Lung (tissue), 11 donors: ENCODE measurements at regions not wholly inside any gene's neighbourhood (a gene's known extent, or its start where the extent isn't known, plus 50 kb on each side); places are given as distances from the start of the nearest gene placed in this dataset.
"Not testable (repeated sequence)": the region's sequence is repeated elsewhere in the genome, so short reads cannot be mapped to it uniquely, and the experiment has no call there.

Experiments
- ATAC-seq: fragments of 200-7000 bp; cut with Tn5 transposase; one replicate; pipeline ENCODE4 v1.9.1; 2020; ENCODE audit warnings: moderate number of reproducible peaks; ENCODE audit not compliant: insufficient read depth, low FRiP score
- DNase-seq, 3 donors: peaks; one replicate each; pipeline ENCODE4 v3.0.0-alpha.2; 2013 to 2017
- H3K27ac ChIP-seq, 2 donors: one replicate each; pipeline ENCODE4 v1.5.1; 2013; ENCODE audit warnings: mild to moderate bottlenecking in 2 of 2, moderate library complexity in 2 of 2, control low read depth in 1 of 2, inconsistent platforms in 1 of 2, low read depth in 1 of 2, low read length in 1 of 2
- H3K27me3 ChIP-seq, 3 donors: one replicate each; pipeline ENCODE4 v1.5.1; 2013; ENCODE audit warnings: low read length in 2 of 3; ENCODE audit not compliant: control insufficient read depth in 3 of 3, insufficient read depth in 3 of 3
- H3K36me3 ChIP-seq, 4 donors: one replicate each; pipeline ENCODE4 v1.5.1; 2013; ENCODE audit warnings: low read length in 4 of 4, mild to moderate bottlenecking in 1 of 4, moderate library complexity in 1 of 4; ENCODE audit not compliant: control insufficient read depth in 4 of 4, insufficient read depth in 4 of 4
- H3K4me1 ChIP-seq, 5 donors: one replicate each; pipeline ENCODE4 v1.5.1; 2013; ENCODE audit warnings: low read length in 5 of 5, mild to moderate bottlenecking in 2 of 5, moderate library complexity in 1 of 5; ENCODE audit not compliant: control insufficient read depth in 5 of 5, insufficient read depth in 5 of 5
- H3K4me3 ChIP-seq: one replicate; pipeline ENCODE4 v1.5.1; 2013; ENCODE audit warnings: mild to moderate bottlenecking, control low read depth, moderate library complexity
- H3K9ac ChIP-seq, 2 donors: one replicate each; pipeline ENCODE4 v1.5.1; 2013; ENCODE audit warnings: low read length in 2 of 2, control low read depth in 1 of 2; ENCODE audit not compliant: insufficient read depth in 1 of 2
- H3K9me3 ChIP-seq, 4 donors: one replicate each; pipeline ENCODE4 v1.5.1; 2013; ENCODE audit warnings: low read length in 3 of 4, mild to moderate bottlenecking in 1 of 4, moderate library complexity in 1 of 4; ENCODE audit not compliant: control insufficient read depth in 4 of 4, insufficient read depth in 3 of 4
- CTCF ChIP-seq: IDR thresholded peaks from 2 replicates; pipeline ENCODE4 v1.5.1; 2012; ENCODE audit warnings: mild to moderate bottlenecking; ENCODE audit errors: control extremely low read depth, extremely low read depth
- WGBS, 2 donors: extraction: QIAGEN DNeasy Blood & Tissue Kit; methylation state at CpG; one replicate each; pipeline ENCODE4 v1.1.7; 2013; 5-methylcytosine and 5-hydroxymethylcytosine counted together
- donor health status: control.
- donor health status: control.
- donor health status: Bipolar disorder and iron deficiency.
- donor health status: healthy.
- donor health status: DM: yes; HTN: yes; CAD: no.

GRCh38 chr7:52168085-52168484, 851.5 kb upstream of the COBL start:
- no peak for TF ChIP-seq CTCF
- no peaks in the 10 kb centered on the region for H3K9me3 ChIP-seq
- ATAC-seq (no peak), DNase-seq (no peak)
- H3K4me3 ChIP-seq = no peak overlapping the region
- no peaks in the 10 kb centered on the region for H3K36me3 ChIP-seq
- H3K27me3 ChIP-seq = no peaks in the 10 kb centered on the region
- WGBS, 2 donors = 75 to 83% methylated on average over 3 of the region's 3 CpGs
- H3K27ac ChIP-seq = no peak overlapping the region
- no peak overlapping the region for H3K9ac ChIP-seq
- H3K4me1 ChIP-seq = no peaks in the 10 kb centered on the region

DNA sequence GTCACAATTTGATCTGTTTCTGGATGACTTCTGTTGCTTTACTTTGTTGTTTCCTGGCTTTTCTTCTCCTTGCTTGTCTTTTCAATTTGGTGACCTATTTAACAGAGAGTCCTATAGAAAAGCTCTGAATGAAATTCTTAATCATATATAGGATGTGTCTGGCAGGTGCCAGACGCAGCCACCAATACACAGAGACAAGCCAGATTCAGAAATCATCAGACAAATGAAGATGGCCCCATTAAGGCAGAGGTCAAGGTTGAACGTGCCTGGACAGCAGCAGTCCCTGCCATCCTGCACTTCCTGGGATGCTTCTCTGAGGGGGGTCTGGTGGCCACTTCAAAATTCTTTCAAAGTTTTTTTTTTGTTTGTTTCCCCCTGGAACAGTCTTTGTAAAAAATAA, 846.7 kb upstream of the COBL start:
- Histone ChIP-seq H3K9ac (no peak overlapping the region), H3K4me1 (no peaks in the 10 kb centered on the region), H3K4me3 (no peak overlapping the region), H3K36me3 (no peaks in the 10 kb centered on the region), H3K27ac (no peak overlapping the region), H3K9me3 (no peaks in the 10 kb centered on the region), H3K27me3 (no peaks in the 10 kb centered on the region)
- WGBS, 2 donors = 61 to 78% methylated on average over 2 of the region's 2 CpGs
- DNase-seq = no peak
- ATAC-seq = no peak
- TF ChIP-seq CTCF = no peak

DNA sequence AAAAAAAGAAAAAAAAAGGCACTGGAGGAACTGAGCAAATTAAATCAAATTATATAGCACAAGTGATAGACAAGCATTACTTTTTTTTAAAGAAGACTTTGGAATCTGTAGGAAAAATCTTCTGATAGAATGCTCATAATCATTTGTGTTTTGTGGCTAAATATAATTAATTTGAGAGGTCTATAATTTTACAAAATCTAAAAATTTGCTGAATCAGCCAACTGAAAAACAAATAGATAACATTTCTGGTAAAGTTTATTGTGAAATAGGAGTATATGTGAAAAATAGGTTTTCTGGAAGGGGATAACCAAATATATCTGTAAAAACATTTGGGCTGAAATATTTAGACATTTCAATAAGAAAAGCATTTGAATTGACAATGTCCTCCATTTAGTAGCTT, 844.9 kb upstream of the COBL start:
- no peak for ATAC-seq
- H3K36me3 ChIP-seq = no peaks in the 10 kb centered on the region

DNA sequence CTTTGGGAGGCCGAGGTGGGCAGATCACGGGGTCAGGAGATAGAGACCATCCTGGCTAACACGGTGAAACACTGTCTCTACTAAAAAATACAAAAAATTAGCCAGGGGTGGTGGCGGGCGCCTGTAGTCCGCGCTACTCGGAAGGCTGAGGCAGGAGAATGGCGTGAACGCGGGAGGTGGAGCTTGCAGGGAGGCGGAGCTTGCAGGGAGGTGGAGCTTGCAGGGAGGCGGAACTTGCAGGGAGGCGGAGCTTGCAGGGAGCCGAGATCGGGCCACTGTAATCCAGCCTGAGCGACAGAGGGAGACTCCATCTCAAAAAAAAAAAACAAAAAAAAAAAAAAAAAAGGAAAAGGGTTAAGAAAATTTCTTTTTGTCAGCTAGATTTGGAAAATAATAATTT, 842.8 kb upstream of the COBL start:
- not testable (repeated sequence) for H3K27ac ChIP-seq, DNase-seq, H3K9me3 ChIP-seq, H3K27me3 ChIP-seq, H3K9ac ChIP-seq, H3K4me1 ChIP-seq, H3K36me3 ChIP-seq, H3K4me3 ChIP-seq, ATAC-seq
- WGBS, 2 donors = 95 to 97% methylated on average over 17 of the region's 17 CpGs

More for the DNA sequence above, 844.9 kb upstream of the COBL start:
- Histone ChIP-seq H3K9ac (no peak overlapping the region), H3K4me3 (no peak overlapping the region), H3K27ac (no peak overlapping the region), H3K9me3 (no peaks in the 10 kb centered on the region), H3K4me1 (no peaks in the 10 kb centered on the region), H3K27me3 (no peaks in the 10 kb centered on the region)
- TF ChIP-seq CTCF = no peak
- no peak for DNase-seq
